HG03520 (cell line): ENCODE measurements at regions not wholly inside any gene's neighbourhood (a gene's known extent, or its start where the extent isn't known, plus 50 kb on each side); places are given as distances from the start of the nearest gene placed in this dataset.
"Not testable (repeated sequence)": the region's sequence is repeated elsewhere in the genome, so short reads cannot be mapped to it uniquely, and the experiment has no call there.

ENCODE experiments used
- ATAC-seq: cut with Tn5 transposase; IDR thresholded peaks from one replicate; pipeline ENCODE4 v1.9.1; 2021; ENCODE audit warnings: mild to moderate bottlenecking, moderate library complexity; ENCODE audit not compliant: unreplicated experiment

- no peak for ATAC-seq
Observed at GRCh38 chr19:28067882-28068281, 1145.1 kb downstream of the UQCRFS1 start.

GRCh38 chr19:28066988-28067387 is 1146.0 kb downstream of the UQCRFS1 start:
- no peak for ATAC-seq

- ATAC-seq = no peak
Observed at GRCh38 chr19:28066161-28066560, 1146.8 kb downstream of the UQCRFS1 start.

- ATAC-seq = no peak
Observed at GRCh38 chr19:28065026-28065425, 1147.9 kb downstream of the UQCRFS1 start.

GRCh38 chr19:28063702-28064101 is 1149.2 kb downstream of the UQCRFS1 start:
- no peak for ATAC-seq

- no peak for ATAC-seq
Observed at GRCh38 chr19:28061111-28061510, 1151.8 kb downstream of the UQCRFS1 start.

GRCh38 chr19:28057026-28057425 is 1155.9 kb downstream of the UQCRFS1 start:
- ATAC-seq = not testable (repeated sequence)

GRCh38 chr19:28051047-28051446 is 1161.9 kb downstream of the UQCRFS1 start:
- ATAC-seq = no peak

GRCh38 chr19:28049875-28050274 is 1163.1 kb downstream of the UQCRFS1 start:
- no peak for ATAC-seq

GRCh38 chr19:28046932-28047331 is 1166.0 kb downstream of the UQCRFS1 start:
- no peak for ATAC-seq

- no peak for ATAC-seq
Observed at GRCh38 chr19:28045621-28046020, 1167.3 kb downstream of the UQCRFS1 start.

GRCh38 chr19:28044477-28044876 is 1168.5 kb downstream of the UQCRFS1 start:
- ATAC-seq = no peak

GRCh38 chr19:28042516-28042915 is 1170.4 kb downstream of the UQCRFS1 start:
- ATAC-seq = no peak

GRCh38 chr19:28039677-28040381 is 1173.1 kb downstream of the UQCRFS1 start:
- ATAC-seq = no peak

- no peak for ATAC-seq
Observed at GRCh38 chr19:28037186-28037585, 1175.8 kb downstream of the UQCRFS1 start.

- ATAC-seq = no peak
Observed at GRCh38 chr19:28036486-28036885, 1176.5 kb downstream of the UQCRFS1 start.

GRCh38 chr19:28034936-28035335 is 1178.0 kb downstream of the UQCRFS1 start:
- ATAC-seq = no peak

- no peak for ATAC-seq
Observed at GRCh38 chr19:28028881-28029444, 1184.0 kb downstream of the UQCRFS1 start.

- ATAC-seq = no peak
Observed at GRCh38 chr19:28027116-28027515, 1185.8 kb downstream of the UQCRFS1 start.

GRCh38 chr19:28026636-28027035 is 1186.3 kb downstream of the UQCRFS1 start:
- ATAC-seq = no peak

- ATAC-seq = no peak
Observed at GRCh38 chr19:28024920-28025319, 1188.0 kb downstream of the UQCRFS1 start.

GRCh38 chr19:28023064-28023463 is 1189.9 kb downstream of the UQCRFS1 start:
- no peak for ATAC-seq

- no peak for ATAC-seq
Observed at GRCh38 chr19:28022506-28022905, 1190.4 kb downstream of the UQCRFS1 start.
